Body of pancreas (tissue), 4 donors: ENCODE measurements at regions not wholly inside any gene's neighbourhood (a gene's known extent, or its start where the extent isn't known, plus 50 kb on each side); places are given as distances from the start of the nearest gene placed in this dataset.

Experiments
- ATAC-seq: fragments of 150-250 bp; one replicate; pipeline ENCODE4 v1.9.1; 2016
- DNase-seq, 4 donors: peaks; one replicate each; pipeline ENCODE4 v3.0.0-alpha.2; 2019
- H3K27ac ChIP-seq, 4 donors: fragments of 200-600 bp; sonication (generic); 1 replicate in 3 of 4; 2 replicates in 1 of 4; pipeline versions ENCODE4 v1.5.1 to v1.6.1; 2016 to 2019; ENCODE audit warnings: mild to moderate bottlenecking in 1 of 4, mixed read lengths in 1 of 4, moderate library complexity in 1 of 4
- H3K27me3 ChIP-seq, 2 donors: fragments of 200-600 bp; sonication (generic); one replicate each; pipeline ENCODE4 v1.6.0; 2016; ENCODE audit warnings: mild to moderate bottlenecking in 1 of 2
- H3K36me3 ChIP-seq, 2 donors: fragments of 200-600 bp; sonication (generic); replicated peaks in 1 of 2; 2 replicates each; pipeline ENCODE4 v1.5.1; 2016; ENCODE audit warnings: low read depth in 2 of 2; ENCODE audit not compliant: insufficient read depth in 1 of 2
- H3K4me1 ChIP-seq: fragments of 200-600 bp; sonication (generic); one replicate; pipeline ENCODE4 v1.6.0; 2016
- H3K4me3 ChIP-seq, 2 donors: fragments of 200-600 bp; sonication (generic); 1 replicate in 1 of 2; 2 replicates in 1 of 2; pipeline ENCODE4 v1.5.1; 2016 to 2019
- H3K9me3 ChIP-seq, 3 donors: fragments of 200-600 bp; sonication (generic); 1 replicate in 2 of 3; 2 replicates in 1 of 3; pipeline ENCODE4 v1.5.1; 2016
- CTCF ChIP-seq, 7 experiments: fragments of 450-650 bp in 4 of 7; fragments of 200-600 bp in 3 of 7; sonication (generic) in 3 of 7; IDR thresholded peaks; one replicate each; pipeline ENCODE4 v1.5.1; 2016 to 2019; ENCODE audit warnings: antibody characterized with exemption in 7 of 7
- POLR2A ChIP-seq, 3 donors: fragments of 450-650 bp; IDR thresholded peaks; one replicate each; pipeline ENCODE4 v1.6.1; 2016; ENCODE audit warnings: antibody characterized with exemption in 3 of 3, mild to moderate bottlenecking in 2 of 3
- WGBS, 2 donors: methylation state at CpG; one replicate each; pipeline ENCODE4 v1.1.5; 2017; 5-methylcytosine and 5-hydroxymethylcytosine counted together
- intact Hi-C: fragments of 100-400 bp; cut with DNase I; formaldehyde crosslinking; loops from one replicate; pipeline ENCODE4 v1.15.1; 2023

- DNase-seq (no peak), ATAC-seq (no peak)
- no peak for TF ChIP-seq POLR2A (IDR thresholded peaks at IDR 0.05)
- no peak for TF ChIP-seq CTCF (IDR thresholded peaks at IDR 0.05)
- no peaks in the 10 kb centered on the region for H3K27me3 ChIP-seq
- no peaks in the 10 kb centered on the region for H3K36me3 ChIP-seq
- no peak overlapping the region for H3K4me3 ChIP-seq
- intact Hi-C loops = no loop called here
- no peaks in the 10 kb centered on the region for H3K9me3 ChIP-seq
- 76 to 79% methylated on average over 4 of the region's 4 CpGs for WGBS, 2 donors
- no peaks in the 10 kb centered on the region for H3K4me1 ChIP-seq
- H3K27ac ChIP-seq = no peak overlapping the region
Observed at GRCh38 chr14:48253020-48253419, 577.6 kb upstream of the MDGA2 start.

- Histone ChIP-seq H3K4me3 (no peak overlapping the region), H3K4me1 (no peaks in the 10 kb centered on the region), H3K27me3 (no peaks in the 10 kb centered on the region), H3K36me3 (no peaks in the 10 kb centered on the region), H3K27ac (no peak overlapping the region), H3K9me3 (no peaks in the 10 kb centered on the region)
- DNase-seq (no peak), ATAC-seq (no peak)
- intact Hi-C loops = no loop called here
- WGBS, 2 donors = 62 to 84% methylated on average over 5 of the region's 5 CpGs
- no peak for TF ChIP-seq POLR2A (IDR thresholded peaks at IDR 0.05)
- no peak for TF ChIP-seq CTCF (IDR thresholded peaks at IDR 0.05)
Observed at GRCh38 chr14:48251290-48251689, 575.9 kb upstream of the MDGA2 start.

GRCh38 chr14:48250575-48250974, 575.2 kb upstream of the MDGA2 start:
- DNase-seq (no peak), ATAC-seq (no peak)
- WGBS, 2 donors = 42 to 51% methylated on average over 5 of the region's 5 CpGs
- TF ChIP-seq POLR2A (IDR thresholded peaks at IDR 0.05) (no peak), CTCF (IDR thresholded peaks at IDR 0.05) (no peak)
- no peaks in the 10 kb centered on the region for H3K36me3 ChIP-seq
- H3K27me3 ChIP-seq = no peaks in the 10 kb centered on the region
- H3K9me3 ChIP-seq = no peaks in the 10 kb centered on the region
- H3K4me3 ChIP-seq = no peak overlapping the region
- intact Hi-C loops = no loop called here
- no peaks in the 10 kb centered on the region for H3K4me1 ChIP-seq
- H3K27ac ChIP-seq = no peak overlapping the region

- no peak overlapping the region for H3K27ac ChIP-seq
- DNase-seq = peak in 1 of 4 donors; percentile 12
- no peak overlapping the region for H3K4me3 ChIP-seq
- intact Hi-C loops = no loop called here
- no peaks in the 10 kb centered on the region for H3K4me1 ChIP-seq
- no peaks in the 10 kb centered on the region for H3K9me3 ChIP-seq
- no peaks in the 10 kb centered on the region for H3K27me3 ChIP-seq
- ATAC-seq = no peak
- H3K36me3 ChIP-seq = no peaks in the 10 kb centered on the region
- no peak for TF ChIP-seq CTCF (IDR thresholded peaks at IDR 0.05)
- no peak for TF ChIP-seq POLR2A (IDR thresholded peaks at IDR 0.05)
- WGBS, 2 donors = 10 to 16% methylated on average over 2 of the region's 2 CpGs
Observed at GRCh38 chr14:48247977-48248376, 572.6 kb upstream of the MDGA2 start.

GRCh38 chr14:48243900-48244299, 568.5 kb upstream of the MDGA2 start:
- DNase-seq (no peak), ATAC-seq (no peak)
- H3K4me1 ChIP-seq = no peaks in the 10 kb centered on the region
- H3K27ac ChIP-seq = no peak overlapping the region
- WGBS, 2 donors = 75 to 80% methylated on average over 3 of the region's 3 CpGs
- intact Hi-C loops = no loop called here
- H3K36me3 ChIP-seq = no peaks in the 10 kb centered on the region
- H3K4me3 ChIP-seq = no peak overlapping the region
- no peaks in the 10 kb centered on the region for H3K9me3 ChIP-seq
- no peaks in the 10 kb centered on the region for H3K27me3 ChIP-seq
- TF ChIP-seq POLR2A (IDR thresholded peaks at IDR 0.05) (no peak), CTCF (IDR thresholded peaks at IDR 0.05) (no peak)
